ENCODE measurements at regions not wholly inside any gene's neighbourhood (a gene's known extent, or its start where the extent isn't known, plus 50 kb on each side); places are given as distances from the start of the nearest gene placed in this dataset.
A peak's percentile ranks its signal among the peaks of the same experiment; 100 is the strongest.

GRCh38 chr6:156699935-156700334, 77.2 kb upstream of the ARID1B start:
- Mint-ChIP-seq H3K27ac (no peak overlapping the region), H3K27me3 (peaks cover 27% of the 10 kb centered on the region), H3K4me3 (no peak overlapping the region), H3K9me3 (no peaks in the 10 kb centered on the region), H3K36me3 (no peaks in the 10 kb centered on the region), H3K4me1 (peaks cover 15% of the 10 kb centered on the region)
- DNase-seq, result no peak
- CTCF ChIA-PET, result no interaction called here

GRCh38 chr6:156699017-156699421, 78.2 kb upstream of the ARID1B start:
- CTCF ChIA-PET, result no interaction called here
- Mint-ChIP-seq H3K4me3 (no peak overlapping the region), H3K36me3 (no peaks in the 10 kb centered on the region), H3K27ac (no peak overlapping the region), H3K4me1 (peaks cover 15% of the 10 kb centered on the region), H3K9me3 (no peaks in the 10 kb centered on the region), H3K27me3 (peaks cover 27% of the 10 kb centered on the region)
- DNase-seq, result no peak

- H3K27ac Mint-ChIP-seq, result no peak overlapping the region
- peaks cover 22% of the 10 kb centered on the region for H3K27me3 Mint-ChIP-seq
- CTCF ChIA-PET, result no interaction called here
- no peaks in the 10 kb centered on the region for H3K9me3 Mint-ChIP-seq
- H3K4me3 Mint-ChIP-seq, result no peak overlapping the region
- H3K36me3 Mint-ChIP-seq, result no peaks in the 10 kb centered on the region
- DNase-seq, result no peak
- H3K4me1 Mint-ChIP-seq, result peaks cover 15% of the 10 kb centered on the region
Measured at GRCh38 chr6:156698239-156699016, 78.8 kb upstream of the ARID1B start.

- CTCF ChIA-PET, result no interaction called here
- DNase-seq, result no peak
- Mint-ChIP-seq H3K36me3 (no peaks in the 10 kb centered on the region), H3K4me3 (no peak overlapping the region), H3K9me3 (no peaks in the 10 kb centered on the region), H3K27me3 (peaks cover 19% of the 10 kb centered on the region), H3K4me1 (peaks cover 15% of the 10 kb centered on the region), H3K27ac (no peak overlapping the region)
Measured at GRCh38 chr6:156697225-156697830, 79.8 kb upstream of the ARID1B start.

GRCh38 chr6:156695742-156696141, 81.4 kb upstream of the ARID1B start:
- H3K4me1 Mint-ChIP-seq, result peaks cover 15% of the 10 kb centered on the region
- no peak overlapping the region for H3K27ac Mint-ChIP-seq
- H3K9me3 Mint-ChIP-seq, result no peaks in the 10 kb centered on the region
- CTCF ChIA-PET, result no interaction called here
- peaks cover 21% of the 10 kb centered on the region for H3K27me3 Mint-ChIP-seq
- no peak overlapping the region for H3K4me3 Mint-ChIP-seq
- no peaks in the 10 kb centered on the region for H3K36me3 Mint-ChIP-seq
- DNase-seq, result no peak

GRCh38 chr6:156694679-156695078, 82.5 kb upstream of the ARID1B start:
- CTCF ChIA-PET, result no interaction called here
- H3K9me3 Mint-ChIP-seq, result no peaks in the 10 kb centered on the region
- H3K27ac Mint-ChIP-seq, result no peak overlapping the region
- no peak overlapping the region for H3K4me3 Mint-ChIP-seq
- peaks cover 21% of the 10 kb centered on the region for H3K27me3 Mint-ChIP-seq
- peaks cover 15% of the 10 kb centered on the region for H3K4me1 Mint-ChIP-seq
- no peaks in the 10 kb centered on the region for H3K36me3 Mint-ChIP-seq
- DNase-seq, result no peak

GRCh38 chr6:156691018-156691417, 86.2 kb upstream of the ARID1B start:
- peaks cover 14% of the 10 kb centered on the region for H3K27me3 Mint-ChIP-seq
- H3K4me1 Mint-ChIP-seq, result peaks cover 19% of the 10 kb centered on the region
- H3K4me3 Mint-ChIP-seq, result no peak overlapping the region
- H3K36me3 Mint-ChIP-seq, result no peaks in the 10 kb centered on the region
- CTCF ChIA-PET, result no interaction called here
- DNase-seq, result no peak
- no peaks in the 10 kb centered on the region for H3K9me3 Mint-ChIP-seq
- H3K27ac Mint-ChIP-seq, result no peak overlapping the region

GRCh38 chr6:156689656-156690055, 87.5 kb upstream of the ARID1B start:
- H3K27ac Mint-ChIP-seq, result no peak overlapping the region
- peaks cover 10% of the 10 kb centered on the region for H3K27me3 Mint-ChIP-seq
- DNase-seq, result no peak
- peaks cover 25% of the 10 kb centered on the region for H3K4me1 Mint-ChIP-seq
- H3K36me3 Mint-ChIP-seq, result no peaks in the 10 kb centered on the region
- H3K9me3 Mint-ChIP-seq, result no peaks in the 10 kb centered on the region
- no peak overlapping the region for H3K4me3 Mint-ChIP-seq
- CTCF ChIA-PET, result interaction anchor here (0.8 kb wide), 1 partner anchor 88 kb away, joined by 3 read pairs; the partner anchor contains the start of gene ARID1B

- H3K4me1 Mint-ChIP-seq, result peaks cover 25% of the 10 kb centered on the region
- H3K4me3 Mint-ChIP-seq, result no peak overlapping the region
- no peaks in the 10 kb centered on the region for H3K36me3 Mint-ChIP-seq
- peaks cover 10% of the 10 kb centered on the region for H3K27me3 Mint-ChIP-seq
- H3K27ac Mint-ChIP-seq, result no peak overlapping the region
- no peaks in the 10 kb centered on the region for H3K9me3 Mint-ChIP-seq
- CTCF ChIA-PET, result no interaction called here
- no peak for DNase-seq
Measured at GRCh38 chr6:156688620-156688971, 88.6 kb upstream of the ARID1B start.

- peaks cover 25% of the 10 kb centered on the region for H3K4me1 Mint-ChIP-seq
- peaks cover 10% of the 10 kb centered on the region for H3K27me3 Mint-ChIP-seq
- no peaks in the 10 kb centered on the region for H3K36me3 Mint-ChIP-seq
- DNase-seq, result no peak
- H3K27ac Mint-ChIP-seq, result peak overlapping the region; percentile 85
- CTCF ChIA-PET, result no interaction called here
- no peaks in the 10 kb centered on the region for H3K9me3 Mint-ChIP-seq
- peak overlapping the region; percentile 76 for H3K4me3 Mint-ChIP-seq
Measured at GRCh38 chr6:156687789-156688619, 89.2 kb upstream of the ARID1B start.

- Mint-ChIP-seq H3K4me1 (peaks cover 25% of the 10 kb centered on the region), H3K36me3 (no peaks in the 10 kb centered on the region)
Measured at GRCh38 chr6:156686995-156687788, 90.0 kb upstream of the ARID1B start.

GRCh38 chr6:156686301-156686994, 90.7 kb upstream of the ARID1B start:
- Mint-ChIP-seq H3K27ac (peak overlapping the region; percentile 95), H3K4me1 (peaks cover 25% of the 10 kb centered on the region), H3K4me3 (peak overlapping the region; percentile 79), H3K27me3 (peaks cover 10% of the 10 kb centered on the region), H3K9me3 (no peaks in the 10 kb centered on the region), H3K36me3 (no peaks in the 10 kb centered on the region)
- CTCF ChIA-PET, result interaction anchor here (0.6 to 1.0 kb wide), 3 partner anchors 23 to 96 kb away, joined by 3 read pairs; partner anchors contain the start of gene ARID1B
- peak; percentile 56 for DNase-seq

More at GRCh38 chr6:156686995-156687788, 90.0 kb upstream of the ARID1B start:
- no peaks in the 10 kb centered on the region for H3K9me3 Mint-ChIP-seq
- peak overlapping the region; percentile 95 for H3K27ac Mint-ChIP-seq
- DNase-seq, result peak; percentile 75
- CTCF ChIA-PET, result interaction anchor here (0.6 to 1.0 kb wide), 2 partner anchors 23 to 90 kb away, joined by 3 read pairs; partner anchors contain the start of gene ARID1B
- peak overlapping the region; percentile 79 for H3K4me3 Mint-ChIP-seq
- H3K27me3 Mint-ChIP-seq, result peaks cover 14% of the 10 kb centered on the region

- no peak for DNase-seq
- Mint-ChIP-seq H3K36me3 (no peaks in the 10 kb centered on the region), H3K4me1 (peaks cover 25% of the 10 kb centered on the region), H3K9me3 (no peaks in the 10 kb centered on the region), H3K4me3 (peak overlapping the region; percentile 79), H3K27ac (peak overlapping the region; percentile 95), H3K27me3 (peaks cover 8% of the 10 kb centered on the region)
- CTCF ChIA-PET, result interaction anchor here (0.9 kb wide), 1 partner anchor 97 kb away, joined by 3 read pairs; no protein-coding TSS in a partner anchor
Measured at GRCh38 chr6:156685823-156686222, 91.4 kb upstream of the ARID1B start.
